ENCODE measurements at regions not wholly inside any gene's neighbourhood (a gene's known extent, or its start where the extent isn't known, plus 50 kb on each side); places are given as distances from the start of the nearest gene placed in this dataset.

DNA sequence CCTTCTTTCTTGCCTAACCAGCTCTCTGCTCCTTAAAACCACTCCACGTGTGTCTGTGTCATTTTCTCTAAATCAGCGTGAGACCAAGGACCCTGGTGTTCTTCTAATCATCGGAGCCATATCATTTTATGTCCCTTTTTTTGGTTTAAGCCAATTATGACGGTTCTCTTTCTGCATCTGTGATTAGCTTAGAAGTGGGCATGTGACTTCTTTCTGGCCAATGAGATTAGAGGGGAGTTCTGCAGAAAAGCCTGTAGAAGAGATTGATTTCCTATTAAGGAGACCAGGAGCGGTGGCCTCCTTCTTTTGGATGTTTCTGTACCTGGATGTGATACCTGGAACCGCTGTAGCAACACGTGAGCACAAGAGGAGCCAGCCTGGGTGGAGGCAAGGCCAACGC lies 97.5 kb upstream of the PABPC3 start:
- TF ChIP-seq CTCF (IDR thresholded peaks at IDR 0.05; ENCODE audit: low read length) (no peak), EZH2 (IDR thresholded peaks at IDR 0.05; ENCODE audit: borderline replicate concordance, low read length) (no peak)
